ENCODE measurements at regions not wholly inside any gene's neighbourhood (a gene's known extent, or its start where the extent isn't known, plus 50 kb on each side); places are given as distances from the start of the nearest gene placed in this dataset.

- TF ChIP-seq POU2F2 (IDR thresholded peaks at IDR 0.05; ENCODE audit: borderline replicate concordance, low read depth, low read length) (no peak), PBX3 (IDR thresholded peaks at IDR 0.05; ENCODE audit: insufficient replicate concordance, low read depth, low read length) (no peak), JUND (IDR thresholded peaks at IDR 0.05; ENCODE audit: low read depth, low read length) (no peak), GATAD2B (conservative IDR thresholded peaks at IDR 0.05; ENCODE audit: low read depth) (no peak), CBFB (IDR thresholded peaks at IDR 0.05; ENCODE audit: low read depth) (no peak)
Measured at GRCh38 chr3:162236949-162237348, 740.3 kb downstream of the OTOL1 start.
